CD4-positive, alpha-beta T cell treated with Interleukin-1 beta for 1 hour (primary cell): ENCODE measurements at regions not wholly inside any gene's neighbourhood (a gene's known extent, or its start where the extent isn't known, plus 50 kb on each side); places are given as distances from the start of the nearest gene placed in this dataset.

Experiments used
- DNase-seq, 2 donors: peaks; one replicate each; pipeline ENCODE4 v3.0.0-alpha.2; 2020 to 2022

GRCh38 chr2:41079011-41079410, 627.1 kb upstream of the SLC8A1 start:
- no peak for DNase-seq

GRCh38 chr2:41084321-41084720, 632.4 kb upstream of the SLC8A1 start:
- DNase-seq = no peak

- no peak for DNase-seq
Measured at GRCh38 chr2:41087946-41088345, 636.1 kb upstream of the SLC8A1 start.

- DNase-seq = no peak
Measured at GRCh38 chr2:41101281-41101680, 649.4 kb upstream of the SLC8A1 start.

- DNase-seq = no peak
Measured at GRCh38 chr2:41109744-41110143, 657.9 kb upstream of the SLC8A1 start.

GRCh38 chr2:41111836-41112627, 660.1 kb upstream of the SLC8A1 start:
- DNase-seq = no peak

- no peak for DNase-seq
Measured at GRCh38 chr2:41116106-41116797, 664.4 kb upstream of the SLC8A1 start.

GRCh38 chr2:41119489-41119888, 667.6 kb upstream of the SLC8A1 start:
- DNase-seq = no peak

- no peak for DNase-seq
Measured at GRCh38 chr2:41123341-41123740, 671.5 kb upstream of the SLC8A1 start.

GRCh38 chr2:41127351-41127750, 675.5 kb upstream of the SLC8A1 start:
- DNase-seq = no peak

- DNase-seq = no peak
Measured at GRCh38 chr2:41129988-41130387, 678.1 kb upstream of the SLC8A1 start.

- DNase-seq = no peak
Measured at GRCh38 chr2:41137031-41137430, 685.1 kb upstream of the SLC8A1 start.

GRCh38 chr2:41141146-41141791, 689.4 kb upstream of the SLC8A1 start:
- no peak for DNase-seq

GRCh38 chr2:41142478-41142877, 690.6 kb upstream of the SLC8A1 start:
- no peak for DNase-seq

GRCh38 chr2:41145066-41145465, 693.2 kb upstream of the SLC8A1 start:
- no peak for DNase-seq

GRCh38 chr2:41149054-41149453, 697.2 kb upstream of the SLC8A1 start:
- DNase-seq = no peak

- DNase-seq = no peak
Measured at GRCh38 chr2:41151746-41152145, 699.9 kb upstream of the SLC8A1 start.

- DNase-seq = no peak
Measured at GRCh38 chr2:41152318-41152717, 700.4 kb upstream of the SLC8A1 start.

GRCh38 chr2:41160439-41160838, 708.5 kb upstream of the SLC8A1 start:
- no peak for DNase-seq

- DNase-seq = no peak
Measured at GRCh38 chr2:41167014-41167413, 715.1 kb upstream of the SLC8A1 start.

GRCh38 chr2:41169744-41170143, 717.9 kb upstream of the SLC8A1 start:
- DNase-seq = no peak

GRCh38 chr2:41170589-41170988, 718.7 kb upstream of the SLC8A1 start:
- no peak for DNase-seq

- no peak for DNase-seq
Measured at GRCh38 chr2:41180387-41180786, 728.5 kb upstream of the SLC8A1 start.

- no peak for DNase-seq
Measured at GRCh38 chr2:41182961-41183360, 731.1 kb upstream of the SLC8A1 start.
